Esophagus squamous epithelium (tissue), 4 donors: ENCODE measurements at regions not wholly inside any gene's neighbourhood (a gene's known extent, or its start where the extent isn't known, plus 50 kb on each side); places are given as distances from the start of the nearest gene placed in this dataset.

ENCODE experiments used
- CTCF ChIP-seq, 6 experiments: fragments of 450-650 bp in 4 of 6; fragments of 200-600 bp in 2 of 6; sonication (generic) in 2 of 6; IDR thresholded peaks; one replicate each; pipeline ENCODE4 v1.5.1; 2016 to 2019; ENCODE audit warnings: antibody characterized with exemption in 6 of 6, mild to moderate bottlenecking in 4 of 6, moderate library complexity in 4 of 6
- POLR2A ChIP-seq, 4 donors: fragments of 450-650 bp; IDR thresholded peaks; one replicate each; pipeline ENCODE4 v1.6.1; 2017; ENCODE audit warnings: antibody characterized with exemption in 4 of 4, mild to moderate bottlenecking in 4 of 4, moderate library complexity in 3 of 4

GRCh38 chr3:144524531-144524930, 552.9 kb downstream of the DIPK2A start:
- no peak for TF ChIP-seq CTCF (IDR thresholded peaks at IDR 0.05)
- TF ChIP-seq POLR2A (IDR thresholded peaks at IDR 0.05), result no peak
